Activated T-cell treated with anti-CD3 and anti-CD28 coated beads, Interleukin-2, amount 50 U/mL, for 48 hours (primary cell): ENCODE measurements at regions not wholly inside any gene's neighbourhood (a gene's known extent, or its start where the extent isn't known, plus 50 kb on each side); places are given as distances from the start of the nearest gene placed in this dataset.
"Not testable (repeated sequence)": the region's sequence is repeated elsewhere in the genome, so short reads cannot be mapped to it uniquely, and the experiment has no call there.

Experiments used
- DNase-seq, 2 experiments: peaks; one replicate each; pipeline ENCODE4 v3.0.0-alpha.2; 2020

- DNase-seq = no peak
Measured at GRCh38 chr5:92222449-92222848, 839.3 kb upstream of the ARRDC3 start.

DNA sequence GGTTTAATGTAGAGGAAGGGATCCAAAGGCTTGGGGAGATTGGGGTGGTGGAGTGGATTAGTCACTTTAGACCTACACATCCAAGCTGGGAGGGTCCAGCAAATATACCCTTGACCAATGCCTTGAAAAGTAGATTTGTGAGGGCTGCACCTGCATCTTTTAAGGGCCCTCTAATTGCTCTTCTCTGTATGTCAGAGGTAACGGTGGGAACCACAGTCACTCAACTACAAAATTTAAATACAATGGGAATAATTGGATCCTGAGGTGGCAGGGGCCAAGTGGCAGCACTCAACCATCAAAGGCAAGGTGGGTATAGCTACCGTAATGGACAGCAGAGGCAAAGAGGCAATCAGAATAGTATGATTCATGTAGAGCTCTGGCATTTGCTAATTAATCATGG is 833.7 kb upstream of the ARRDC3 start:
- not testable (repeated sequence) for DNase-seq

DNA sequence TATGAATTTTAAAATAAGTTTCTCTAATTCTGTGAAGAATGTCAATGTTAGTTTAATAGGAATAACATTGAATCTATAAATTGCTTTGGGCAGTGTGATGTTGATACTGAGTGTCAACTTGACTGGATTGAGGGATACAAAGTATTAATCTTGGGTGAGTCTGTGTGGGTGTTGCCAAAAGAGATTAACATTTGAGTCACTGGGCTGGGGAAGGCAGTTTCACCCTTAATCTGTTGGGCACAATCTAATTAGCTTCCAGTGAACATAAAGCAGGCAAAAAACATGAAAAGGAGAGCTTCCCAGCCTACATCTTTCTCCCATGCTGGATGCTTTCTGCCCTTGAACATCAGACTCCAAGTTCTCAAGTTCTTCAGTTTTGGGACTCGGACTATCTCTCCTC is 832.0 kb upstream of the ARRDC3 start:
- DNase-seq = no peak

DNA sequence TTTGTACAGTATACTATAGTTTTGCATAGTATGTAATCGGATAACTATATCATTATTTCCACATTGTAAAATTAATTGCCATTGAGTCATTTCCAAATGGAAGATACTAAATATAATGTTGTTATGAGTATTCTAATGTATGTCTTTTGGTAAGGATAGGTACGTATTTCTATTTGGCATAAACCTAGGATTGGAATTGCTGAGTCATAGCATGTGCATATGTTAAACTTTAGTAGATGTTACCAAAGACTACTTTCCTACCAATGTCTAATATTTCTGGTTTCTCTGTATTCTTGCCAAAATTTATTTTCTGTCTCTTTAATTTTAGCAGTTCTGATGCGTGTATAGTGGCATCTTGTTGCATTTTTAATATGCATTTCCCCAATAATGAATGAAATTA is 825.1 kb upstream of the ARRDC3 start:
- DNase-seq = no peak

GRCh38 chr5:92207151-92207550 is 824.0 kb upstream of the ARRDC3 start:
- DNase-seq = no peak

DNA sequence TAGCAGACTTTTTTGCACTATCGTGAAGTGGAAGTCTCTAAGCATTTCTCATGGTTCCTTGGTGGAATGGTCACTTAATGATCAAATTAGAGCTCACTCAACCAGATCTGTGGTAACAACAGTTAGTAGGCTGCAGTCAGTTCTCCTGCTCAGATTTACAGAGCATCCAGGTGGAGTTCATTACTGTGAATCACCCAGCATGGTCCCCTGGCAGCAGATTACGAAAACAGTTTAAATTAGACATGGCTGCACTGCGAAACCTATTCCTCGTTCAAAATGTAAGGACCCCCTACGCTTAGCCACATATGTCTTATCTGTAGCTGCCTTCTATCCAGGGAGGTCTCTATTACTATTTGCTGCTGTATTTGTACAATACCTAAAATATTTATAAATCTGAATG is 823.6 kb upstream of the ARRDC3 start:
- no peak for DNase-seq

DNA sequence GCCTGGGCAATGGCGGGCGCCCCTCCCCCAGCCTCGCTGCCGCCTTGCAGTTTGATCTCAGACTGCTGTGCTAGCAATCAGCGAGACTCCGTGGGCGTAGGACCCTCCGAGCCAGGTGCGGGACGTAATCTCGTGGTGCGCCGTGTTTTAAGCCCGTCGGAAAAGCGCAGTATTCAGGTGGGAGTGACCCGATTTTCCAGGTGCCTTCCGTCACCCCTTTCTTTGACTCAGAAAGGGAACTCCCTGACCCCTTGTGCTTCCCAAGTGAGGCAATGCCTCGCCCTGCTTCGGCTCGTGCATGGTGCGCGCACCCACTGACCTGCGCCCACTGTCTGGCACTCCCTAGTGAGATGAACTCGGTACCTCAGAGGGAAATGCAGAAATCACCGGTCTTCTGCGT is 815.9 kb upstream of the ARRDC3 start:
- DNase-seq = not testable (repeated sequence)

- DNase-seq = no peak
Measured at GRCh38 chr5:92181656-92182055, 798.5 kb upstream of the ARRDC3 start.

GRCh38 chr5:92180391-92180790 is 797.3 kb upstream of the ARRDC3 start:
- no peak for DNase-seq

GRCh38 chr5:92179651-92180050 is 796.5 kb upstream of the ARRDC3 start:
- DNase-seq = no peak

DNA sequence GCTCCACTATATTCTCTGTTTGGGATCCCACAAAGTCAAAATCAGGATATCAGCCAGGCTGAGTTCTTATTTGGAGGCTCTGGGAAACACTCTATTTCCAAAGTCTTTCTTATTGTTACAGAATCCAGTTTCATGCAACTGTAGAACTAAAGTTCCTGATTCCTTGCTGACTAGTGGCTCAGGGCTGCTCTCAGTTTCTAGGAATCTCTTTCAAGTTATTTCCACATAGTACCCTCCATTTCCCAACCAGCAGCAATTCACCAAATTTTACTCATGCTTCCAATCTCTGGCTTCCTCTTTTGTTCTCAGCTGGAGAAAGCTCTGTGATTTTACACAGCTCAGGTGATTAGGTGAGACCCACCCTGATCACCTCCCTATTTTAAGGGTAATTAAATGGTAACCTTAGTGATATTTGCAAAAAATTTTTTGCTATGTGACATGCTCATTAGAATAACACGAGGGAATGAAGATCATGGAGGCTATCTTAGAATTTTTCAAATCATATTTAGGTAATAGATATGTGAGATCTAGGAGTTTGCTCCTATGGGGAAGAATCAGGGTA is 794.9 kb upstream of the ARRDC3 start:
- DNase-seq = no peak

GRCh38 chr5:92163906-92164305 is 780.8 kb upstream of the ARRDC3 start:
- no peak for DNase-seq

- DNase-seq = no peak
Measured at GRCh38 chr5:92147798-92148197, 764.7 kb upstream of the ARRDC3 start.

DNA sequence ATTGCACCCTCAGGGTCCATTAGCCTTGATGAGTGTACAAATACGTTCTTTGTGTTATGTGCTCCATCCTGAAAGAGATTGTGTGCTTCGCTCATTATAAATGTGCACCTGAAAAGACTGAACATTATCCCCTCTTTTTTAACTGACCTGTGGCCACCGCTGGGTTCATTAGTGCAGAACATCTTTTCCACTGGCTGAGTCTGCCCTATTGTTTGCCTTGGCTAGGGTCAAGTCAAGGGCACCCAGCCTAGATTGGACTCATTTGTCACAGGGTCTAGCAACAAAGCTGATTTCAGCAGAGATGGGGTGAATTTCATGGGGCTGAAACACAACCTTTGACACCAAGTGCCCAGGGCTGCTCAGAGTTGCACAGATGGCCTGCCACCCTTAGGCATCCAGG is 764.1 kb upstream of the ARRDC3 start:
- no peak for DNase-seq

- no peak for DNase-seq
Measured at GRCh38 chr5:92145852-92146251, 762.7 kb upstream of the ARRDC3 start.

DNA sequence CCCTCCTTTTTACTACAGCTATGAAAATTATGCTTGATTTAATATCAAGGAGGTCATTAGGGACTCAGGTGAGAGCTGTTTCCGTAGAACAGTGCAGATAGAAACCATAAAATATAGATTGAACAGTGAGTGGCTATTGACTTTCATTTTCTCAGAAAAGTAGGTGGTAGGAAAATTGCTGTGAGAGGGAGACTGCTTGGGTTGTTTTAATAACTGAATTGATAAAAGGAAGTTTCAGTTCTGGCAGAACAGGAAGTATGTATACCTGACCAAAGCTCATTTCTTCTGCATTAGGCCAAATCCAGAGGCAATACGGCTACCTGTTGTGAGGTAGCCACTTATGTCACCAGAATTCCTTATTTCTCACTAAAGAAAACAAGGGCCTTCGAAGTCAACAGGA is 761.7 kb upstream of the ARRDC3 start:
- no peak for DNase-seq

DNA sequence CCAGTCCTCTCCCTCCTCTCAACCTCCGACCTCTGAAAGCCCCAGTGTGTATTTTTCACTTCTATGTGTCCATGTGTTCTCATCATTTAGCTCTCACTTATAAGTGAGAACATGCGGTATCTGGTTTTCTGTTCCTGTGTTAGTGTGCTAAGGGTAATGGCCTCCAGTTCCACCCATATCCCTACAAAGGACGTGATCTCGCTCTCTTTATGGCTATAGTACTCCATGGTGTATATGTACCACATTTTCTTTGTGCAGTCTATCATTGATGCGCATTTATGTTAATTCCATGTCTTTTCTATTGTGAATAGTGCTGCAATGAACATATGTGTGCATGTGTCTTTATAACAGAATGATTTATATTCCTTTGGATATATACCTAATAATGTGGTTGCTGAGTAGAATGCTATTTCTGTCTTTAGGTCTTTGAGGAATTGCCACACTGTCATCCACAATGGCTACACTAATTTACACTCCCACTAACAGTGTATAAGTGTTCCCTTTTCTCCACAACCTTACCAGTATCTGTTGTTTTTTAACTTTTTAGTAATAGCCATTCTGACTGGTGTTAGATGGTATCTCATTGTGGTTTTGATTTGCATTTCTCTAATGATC is 749.3 kb upstream of the ARRDC3 start:
- not testable (repeated sequence) for DNase-seq

DNA sequence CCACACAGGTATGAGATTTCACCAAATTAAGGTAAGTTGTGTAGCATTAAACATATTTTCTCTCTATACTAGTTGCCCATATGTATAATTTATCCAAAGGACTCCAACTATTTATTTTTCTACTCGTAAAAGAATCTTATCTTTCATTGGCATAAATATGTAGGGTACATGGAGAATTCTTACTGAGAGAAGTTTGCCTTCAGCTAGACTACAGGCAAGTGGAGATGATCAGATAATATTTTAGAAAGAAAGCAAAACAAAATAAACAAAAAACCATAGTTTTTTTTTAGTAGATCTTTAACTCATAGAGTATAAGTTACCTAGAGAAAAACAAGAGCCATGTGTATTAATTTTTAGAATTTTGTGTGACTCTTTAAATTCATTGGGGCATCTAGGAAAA is 743.1 kb upstream of the ARRDC3 start:
- no peak for DNase-seq

GRCh38 chr5:92119110-92119509 is 736.0 kb upstream of the ARRDC3 start:
- DNase-seq = no peak

- no peak for DNase-seq
Measured at GRCh38 chr5:92106808-92107207, 723.7 kb upstream of the ARRDC3 start.

GRCh38 chr5:92104126-92104525 is 721.0 kb upstream of the ARRDC3 start:
- no peak for DNase-seq

GRCh38 chr5:92102313-92102712 is 719.2 kb upstream of the ARRDC3 start:
- no peak for DNase-seq

GRCh38 chr5:92092239-92092638 is 709.1 kb upstream of the ARRDC3 start:
- DNase-seq = no peak

DNA sequence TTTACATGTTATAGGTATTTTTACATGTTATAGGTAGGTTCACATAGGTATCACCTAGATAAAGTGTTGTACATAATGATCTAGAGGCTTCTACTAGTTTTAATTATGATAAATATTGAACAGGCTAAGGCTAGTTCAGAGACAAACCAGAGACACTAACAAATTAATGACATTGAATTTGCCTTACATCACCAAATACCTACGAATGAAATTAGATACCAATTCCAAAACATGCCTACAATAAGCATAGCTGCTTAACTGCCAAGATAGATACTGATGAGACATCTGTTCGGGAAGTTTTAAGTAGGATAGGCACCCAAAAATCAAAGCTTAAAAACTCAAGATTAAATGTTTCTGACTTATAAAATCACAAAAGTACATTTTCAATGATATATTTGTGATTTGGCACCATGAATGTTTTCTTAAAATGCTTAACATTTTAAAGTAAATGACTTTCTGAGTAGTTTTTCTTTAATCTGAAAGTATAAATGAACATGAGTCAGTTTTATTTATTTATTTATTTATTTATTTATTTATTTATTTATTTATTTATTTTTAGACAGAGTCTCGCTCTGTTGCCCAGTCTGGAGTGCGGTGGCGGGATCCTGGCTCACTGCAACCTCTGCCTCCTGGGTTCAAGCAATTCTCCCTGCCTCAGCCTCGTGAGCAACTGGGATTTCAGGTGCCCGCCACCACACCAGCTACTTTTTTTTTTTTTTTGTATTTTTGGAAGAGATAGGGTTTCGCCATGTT is 703.1 kb upstream of the ARRDC3 start:
- DNase-seq = no peak
